Stimulated activated CD8-positive, alpha-beta memory T cell treated with anti-CD3 and anti-CD28 coated beads, Interleukin-15, amount 100 ng/mL, for 48 hours (primary cell): ENCODE measurements at regions not wholly inside any gene's neighbourhood (a gene's known extent, or its start where the extent isn't known, plus 50 kb on each side); places are given as distances from the start of the nearest gene placed in this dataset.

ENCODE experiments used
- DNase-seq, 2 donors: peaks; one replicate each; pipeline ENCODE4 v3.0.0-alpha.2; 2020; ENCODE audit warnings: low read depth in 2 of 2

- no peak for DNase-seq
These were observed 268.9 kb downstream of the IRS2 start for GRCh38 chr13:109517517-109517916.

- no peak for DNase-seq
These were observed 270.2 kb downstream of the IRS2 start for GRCh38 chr13:109516186-109516585.

GRCh38 chr13:109510013-109510412 is 276.4 kb downstream of the IRS2 start:
- DNase-seq, result no peak

- no peak for DNase-seq
These were observed 277.1 kb downstream of the IRS2 start for GRCh38 chr13:109509154-109509900.

- DNase-seq, result no peak
These were observed 286.1 kb downstream of the IRS2 start for GRCh38 chr13:109500146-109500773.

- no peak for DNase-seq
These were observed 288.5 kb downstream of the IRS2 start for GRCh38 chr13:109497917-109498316.

GRCh38 chr13:109496216-109496615 is 290.2 kb downstream of the IRS2 start:
- DNase-seq, result no peak

GRCh38 chr13:109494925-109495369 is 291.4 kb downstream of the IRS2 start:
- no peak for DNase-seq

- DNase-seq, result no peak
These were observed 301.1 kb downstream of the IRS2 start for GRCh38 chr13:109485136-109485794.

GRCh38 chr13:109483284-109483683 is 303.1 kb downstream of the IRS2 start:
- DNase-seq, result no peak

- no peak for DNase-seq
These were observed 305.3 kb downstream of the IRS2 start for GRCh38 chr13:109481040-109481439.

- DNase-seq, result no peak
These were observed 306.1 kb downstream of the IRS2 start for GRCh38 chr13:109480011-109480955.

GRCh38 chr13:109479534-109479933 is 306.8 kb downstream of the IRS2 start:
- no peak for DNase-seq

GRCh38 chr13:109476001-109476400 is 310.4 kb downstream of the IRS2 start:
- DNase-seq, result no peak

GRCh38 chr13:109468123-109468522 is 318.3 kb downstream of the IRS2 start:
- DNase-seq, result no peak

- no peak for DNase-seq
These were observed 321.2 kb downstream of the IRS2 start for GRCh38 chr13:109465148-109465547.

GRCh38 chr13:109454167-109454917 is 332.0 kb downstream of the IRS2 start:
- no peak for DNase-seq

- DNase-seq, result no peak
These were observed 334.7 kb downstream of the IRS2 start for GRCh38 chr13:109451726-109452125.

GRCh38 chr13:109448629-109449028 is 337.8 kb downstream of the IRS2 start:
- no peak for DNase-seq

GRCh38 chr13:109447667-109448066 is 338.7 kb downstream of the IRS2 start:
- no peak for DNase-seq

- no peak for DNase-seq
These were observed 346.1 kb downstream of the IRS2 start for GRCh38 chr13:109440320-109440719.
